Immature natural killer cell (primary cell): ENCODE measurements at regions not wholly inside any gene's neighbourhood (a gene's known extent, or its start where the extent isn't known, plus 50 kb on each side); places are given as distances from the start of the nearest gene placed in this dataset.

Experiments used
- DNase-seq, 3 donors: peaks; one replicate each; pipeline ENCODE4 v3.0.0; 2022; ENCODE audit warnings: mixed read lengths in 1 of 3
- H3K27ac Mint-ChIP-seq, 6 donors: one replicate each; pipeline ENCODE4 v1.8.0; 2020; ENCODE audit warnings: mixed read lengths in 6 of 6, mild to moderate bottlenecking in 5 of 6, inconsistent platforms in 4 of 6, moderate library complexity in 3 of 6
- H3K27me3 Mint-ChIP-seq, 3 donors: one replicate each; pipeline ENCODE4 v1.8.0; 2020 to 2021; ENCODE audit warnings: low read depth in 3 of 3, mild to moderate bottlenecking in 3 of 3, mixed read lengths in 3 of 3, moderate library complexity in 3 of 3, inconsistent platforms in 1 of 3
- H3K36me3 Mint-ChIP-seq, 3 donors: one replicate each; pipeline ENCODE4 v1.8.0; 2020; ENCODE audit warnings: mixed read lengths in 3 of 3, inconsistent platforms in 2 of 3, mild to moderate bottlenecking in 2 of 3
- H3K4me1 Mint-ChIP-seq, 2 donors: one replicate each; pipeline ENCODE4 v1.8.0; 2020; ENCODE audit warnings: inconsistent platforms in 2 of 2, mild to moderate bottlenecking in 2 of 2, mixed read lengths in 2 of 2, moderate library complexity in 1 of 2
- H3K4me3 Mint-ChIP-seq, 5 donors: one replicate each; pipeline ENCODE4 v1.8.0; 2020; ENCODE audit warnings: mild to moderate bottlenecking in 5 of 5, mixed read lengths in 5 of 5, inconsistent platforms in 3 of 5, moderate library complexity in 3 of 5
- H3K9me3 Mint-ChIP-seq, 6 donors: one replicate each; pipeline ENCODE4 v1.8.0; 2020; ENCODE audit warnings: mild to moderate bottlenecking in 6 of 6, mixed read lengths in 6 of 6, inconsistent platforms in 4 of 6, moderate library complexity in 3 of 6

- no peak overlapping the region for H3K4me3 Mint-ChIP-seq
- peaks cover 8 to 13% of the 10 kb centered on the region in 2 donors for H3K4me1 Mint-ChIP-seq
- no peaks in the 10 kb centered on the region for H3K36me3 Mint-ChIP-seq
- no peak overlapping the region for H3K27ac Mint-ChIP-seq
- peaks cover 0 to 6% (median 2%) of the 10 kb centered on the region in 6 donors for H3K9me3 Mint-ChIP-seq
- peaks cover 9 to 11% (median 10%) of the 10 kb centered on the region in 3 donors for H3K27me3 Mint-ChIP-seq
- no peak for DNase-seq
Measured at GRCh38 chr15:59953392-59953883, 50.7 kb upstream of the FOXB1 start.

- peaks cover 0 to 4% (median 0%) of the 10 kb centered on the region in 6 donors for H3K9me3 Mint-ChIP-seq
- H3K27ac Mint-ChIP-seq = no peak overlapping the region
- no peak for DNase-seq
- H3K27me3 Mint-ChIP-seq = peaks cover 7 to 10% (median 9%) of the 10 kb centered on the region in 3 donors
- peaks cover 8 to 13% of the 10 kb centered on the region in 2 donors for H3K4me1 Mint-ChIP-seq
- H3K36me3 Mint-ChIP-seq = no peaks in the 10 kb centered on the region
- H3K4me3 Mint-ChIP-seq = no peak overlapping the region
Measured at GRCh38 chr15:59952960-59953359, 51.2 kb upstream of the FOXB1 start.

GRCh38 chr15:59950603-59951388 is 53.3 kb upstream of the FOXB1 start:
- Mint-ChIP-seq H3K9me3 (no peaks in the 10 kb centered on the region), H3K27me3 (peaks cover 3 to 12% (median 5%) of the 10 kb centered on the region in 3 donors), H3K4me1 (peaks cover 8 to 13% of the 10 kb centered on the region in 2 donors), H3K4me3 (no peak overlapping the region), H3K27ac (no peak overlapping the region), H3K36me3 (no peaks in the 10 kb centered on the region)
- no peak for DNase-seq

GRCh38 chr15:59948924-59949613 is 55.0 kb upstream of the FOXB1 start:
- DNase-seq = no peak
- H3K4me1 Mint-ChIP-seq = peaks cover 8 to 13% of the 10 kb centered on the region in 2 donors
- peaks cover 0 to 12% (median 3%) of the 10 kb centered on the region in 3 donors for H3K27me3 Mint-ChIP-seq
- H3K9me3 Mint-ChIP-seq = no peaks in the 10 kb centered on the region
- H3K36me3 Mint-ChIP-seq = no peaks in the 10 kb centered on the region
- H3K27ac Mint-ChIP-seq = no peak overlapping the region
- no peak overlapping the region for H3K4me3 Mint-ChIP-seq

- Mint-ChIP-seq H3K27ac (no peak overlapping the region), H3K36me3 (no peaks in the 10 kb centered on the region), H3K4me1 (peaks cover 8 to 13% of the 10 kb centered on the region in 2 donors), H3K27me3 (peaks cover under 1 to 3% (median 1%) of the 10 kb centered on the region in 3 donors), H3K9me3 (no peaks in the 10 kb centered on the region), H3K4me3 (no peak overlapping the region)
- DNase-seq = no peak
Measured at GRCh38 chr15:59946084-59946483, 58.0 kb upstream of the FOXB1 start.

GRCh38 chr15:59945036-59945435 is 59.1 kb upstream of the FOXB1 start:
- H3K4me3 Mint-ChIP-seq = no peak overlapping the region
- H3K9me3 Mint-ChIP-seq = no peaks in the 10 kb centered on the region
- no peak overlapping the region for H3K27ac Mint-ChIP-seq
- H3K36me3 Mint-ChIP-seq = no peaks in the 10 kb centered on the region
- no peak for DNase-seq
- H3K27me3 Mint-ChIP-seq = peaks cover 0 to 3% (median 1%) of the 10 kb centered on the region in 3 donors
- peaks cover 8 to 13% of the 10 kb centered on the region in 2 donors for H3K4me1 Mint-ChIP-seq

- Mint-ChIP-seq H3K27ac (no peak overlapping the region), H3K4me3 (no peak overlapping the region), H3K9me3 (no peaks in the 10 kb centered on the region)
Measured at GRCh38 chr15:59941612-59942011, 62.5 kb upstream of the FOXB1 start.

GRCh38 chr15:59940928-59941327 is 63.2 kb upstream of the FOXB1 start:
- Mint-ChIP-seq H3K4me1 (no peaks in the 10 kb centered on the region), H3K27me3 (peaks cover 1 to 4% (median 2%) of the 10 kb centered on the region in 3 donors), H3K27ac (no peak overlapping the region), H3K9me3 (no peaks in the 10 kb centered on the region), H3K4me3 (no peak overlapping the region), H3K36me3 (no peaks in the 10 kb centered on the region)
- DNase-seq = no peak

More at GRCh38 chr15:59941612-59942011, 62.5 kb upstream of the FOXB1 start:
- Mint-ChIP-seq H3K36me3 (no peaks in the 10 kb centered on the region), H3K4me1 (no peaks in the 10 kb centered on the region), H3K27me3 (peaks cover 1 to 7% (median 2%) of the 10 kb centered on the region in 3 donors)
- DNase-seq = no peak

GRCh38 chr15:59940456-59940855 is 63.7 kb upstream of the FOXB1 start:
- no peaks in the 10 kb centered on the region for H3K9me3 Mint-ChIP-seq
- H3K27ac Mint-ChIP-seq = no peak overlapping the region
- no peak overlapping the region for H3K4me3 Mint-ChIP-seq
- no peaks in the 10 kb centered on the region for H3K36me3 Mint-ChIP-seq
- peaks cover 1 to 7% (median 2%) of the 10 kb centered on the region in 3 donors for H3K27me3 Mint-ChIP-seq
- DNase-seq = no peak
- no peaks in the 10 kb centered on the region for H3K4me1 Mint-ChIP-seq

- no peak for DNase-seq
- Mint-ChIP-seq H3K27ac (no peak overlapping the region), H3K36me3 (no peaks in the 10 kb centered on the region), H3K27me3 (peaks cover 1 to 12% (median 2%) of the 10 kb centered on the region in 3 donors), H3K4me1 (no peaks in the 10 kb centered on the region), H3K9me3 (no peaks in the 10 kb centered on the region), H3K4me3 (no peak overlapping the region)
Measured at GRCh38 chr15:59936741-59937140, 67.4 kb upstream of the FOXB1 start.

- Mint-ChIP-seq H3K27ac (no peak overlapping the region), H3K9me3 (no peaks in the 10 kb centered on the region), H3K27me3 (peaks cover 0 to 8% (median 0%) of the 10 kb centered on the region in 3 donors), H3K36me3 (no peaks in the 10 kb centered on the region), H3K4me1 (no peaks in the 10 kb centered on the region), H3K4me3 (no peak overlapping the region)
- DNase-seq = no peak
Measured at GRCh38 chr15:59933607-59934006, 70.5 kb upstream of the FOXB1 start.

- Mint-ChIP-seq H3K27ac (no peak overlapping the region), H3K4me3 (no peak overlapping the region), H3K36me3 (no peaks in the 10 kb centered on the region), H3K27me3 (peaks cover 0 to 12% (median 0%) of the 10 kb centered on the region in 3 donors), H3K9me3 (no peaks in the 10 kb centered on the region), H3K4me1 (no peaks in the 10 kb centered on the region)
- DNase-seq = no peak
Measured at GRCh38 chr15:59931646-59932261, 72.4 kb upstream of the FOXB1 start.

GRCh38 chr15:59924812-59925522 is 79.1 kb upstream of the FOXB1 start:
- Mint-ChIP-seq H3K4me1 (no peaks in the 10 kb centered on the region), H3K27me3 (peaks cover 0 to 4% (median 0%) of the 10 kb centered on the region in 3 donors), H3K9me3 (no peaks in the 10 kb centered on the region), H3K36me3 (no peaks in the 10 kb centered on the region), H3K27ac (no peak overlapping the region), H3K4me3 (no peak overlapping the region)
- DNase-seq = no peak
